HG03571 (cell line): ENCODE measurements at regions not wholly inside any gene's neighbourhood (a gene's known extent, or its start where the extent isn't known, plus 50 kb on each side); places are given as distances from the start of the nearest gene placed in this dataset.
"Not testable (repeated sequence)": the region's sequence is repeated elsewhere in the genome, so short reads cannot be mapped to it uniquely, and the experiment has no call there.

Experiments used
- ATAC-seq: cut with Tn5 transposase; IDR thresholded peaks from one replicate; pipeline ENCODE4 v1.9.1; 2021; ENCODE audit not compliant: unreplicated experiment

- ATAC-seq, result no peak
These were observed 322.4 kb upstream of the DCN start for GRCh38 chr12:91505006-91505405.

GRCh38 chr12:91502208-91502607 is 319.6 kb upstream of the DCN start:
- no peak for ATAC-seq

- ATAC-seq, result no peak
These were observed 313.7 kb upstream of the DCN start for GRCh38 chr12:91496337-91496736.

GRCh38 chr12:91493308-91493707 is 310.7 kb upstream of the DCN start:
- no peak for ATAC-seq

- no peak for ATAC-seq
These were observed 310.0 kb upstream of the DCN start for GRCh38 chr12:91492648-91493047.

GRCh38 chr12:91490667-91491311 is 308.2 kb upstream of the DCN start:
- no peak for ATAC-seq

GRCh38 chr12:91483471-91483985 is 300.9 kb upstream of the DCN start:
- ATAC-seq, result no peak

GRCh38 chr12:91482231-91482630 is 299.6 kb upstream of the DCN start:
- no peak for ATAC-seq

GRCh38 chr12:91478500-91478899 is 295.9 kb upstream of the DCN start:
- ATAC-seq, result no peak

- no peak for ATAC-seq
These were observed 285.1 kb upstream of the DCN start for GRCh38 chr12:91467686-91468085.

GRCh38 chr12:91461061-91461460 is 278.4 kb upstream of the DCN start:
- ATAC-seq, result no peak

GRCh38 chr12:91460469-91460868 is 277.9 kb upstream of the DCN start:
- no peak for ATAC-seq

- no peak for ATAC-seq
These were observed 272.7 kb upstream of the DCN start for GRCh38 chr12:91455321-91455720.

GRCh38 chr12:91454179-91454578 is 271.6 kb upstream of the DCN start:
- ATAC-seq, result no peak

GRCh38 chr12:91452464-91452863 is 269.8 kb upstream of the DCN start:
- not testable (repeated sequence) for ATAC-seq

- ATAC-seq, result no peak
These were observed 259.7 kb upstream of the DCN start for GRCh38 chr12:91441993-91442952.

- no peak for ATAC-seq
These were observed 258.6 kb upstream of the DCN start for GRCh38 chr12:91441246-91441645.

GRCh38 chr12:91434081-91434480 is 251.5 kb upstream of the DCN start:
- ATAC-seq, result no peak

GRCh38 chr12:91432755-91433154 is 250.1 kb upstream of the DCN start:
- no peak for ATAC-seq

- ATAC-seq, result no peak
These were observed 249.5 kb upstream of the DCN start for GRCh38 chr12:91432089-91432488.

- ATAC-seq, result no peak
These were observed 241.9 kb upstream of the DCN start for GRCh38 chr12:91424506-91424905.

GRCh38 chr12:91423693-91424050 is 241.1 kb upstream of the DCN start:
- no peak for ATAC-seq
